ENCODE measurements at regions not wholly inside any gene's neighbourhood (a gene's known extent, or its start where the extent isn't known, plus 50 kb on each side); places are given as distances from the start of the nearest gene placed in this dataset.

- H3K9me3 Mint-ChIP-seq: peaks cover 0 to 4% (median 0%) of the 10 kb centered on the region in 3 donors
- Histone ChIP-seq H3K4me3 (ENCODE audit: control insufficient read depth in 1 of 2, extremely low read depth in 1 of 2, low read length in 1 of 2) (no peak overlapping the region), H3K4me1 (ENCODE audit: control insufficient read depth in 1 of 2, extremely low read depth in 1 of 2, insufficient read depth in 2 of 2, low read length in 2 of 2) (no peaks in the 10 kb centered on the region), H3K27ac (ENCODE audit: low read length) (no peak overlapping the region), H3K36me3 (ENCODE audit: control insufficient read depth in 2 of 2, extremely low read depth in 1 of 2, insufficient read depth in 1 of 2, low read length in 1 of 2) (peaks cover 0 to 2% of the 10 kb centered on the region in 2 donors), H3K27me3 (replicated peaks in 1 of 2; ENCODE audit: control insufficient read depth in 2 of 2, extremely low read depth in 1 of 2, insufficient read depth in 2 of 2, low read length in 1 of 2) (no peaks in the 10 kb centered on the region), H3K9me3 (no peaks in the 10 kb centered on the region)
- ATAC-seq (replicated peaks in 1 of 4): no peak
- no peaks in the 10 kb centered on the region for H3K27me3 Mint-ChIP-seq
- no peaks in the 10 kb centered on the region for H3K4me1 Mint-ChIP-seq
- CTCF ChIA-PET: no interaction called here
- peaks cover 37% of the 10 kb centered on the region for H3K36me3 Mint-ChIP-seq
- no peak overlapping the region for H3K4me3 Mint-ChIP-seq
- WGBS (ENCODE audit: insufficient coverage): no CpG with 5 or more reads among the region's 2 CpGs
- H3K27ac Mint-ChIP-seq: no peak overlapping the region
- no peak for DNase-seq
- POLR2A ChIA-PET: no interaction called here
Observed at GRCh38 chr4:123121241-123121907, 199.0 kb upstream of the NUDT6 start.

- no CpG with 5 or more reads among the region's 1 CpG for WGBS (ENCODE audit: insufficient coverage)
Observed at GRCh38 chr4:123125477-123125876, 203.1 kb upstream of the NUDT6 start.

GRCh38 chr4:123127218-123127617 is 204.8 kb upstream of the NUDT6 start:
- Histone ChIP-seq H3K4me1 (ENCODE audit: control insufficient read depth in 1 of 2, extremely low read depth in 1 of 2, insufficient read depth in 2 of 2, low read length in 2 of 2) (no peaks in the 10 kb centered on the region), H3K27me3 (replicated peaks in 1 of 2; ENCODE audit: control insufficient read depth in 2 of 2, extremely low read depth in 1 of 2, insufficient read depth in 2 of 2, low read length in 1 of 2) (no peaks in the 10 kb centered on the region), H3K36me3 (ENCODE audit: control insufficient read depth in 2 of 2, extremely low read depth in 1 of 2, insufficient read depth in 1 of 2, low read length in 1 of 2) (no peaks in the 10 kb centered on the region), H3K9me3 (no peaks in the 10 kb centered on the region), H3K4me3 (ENCODE audit: control insufficient read depth in 1 of 2, extremely low read depth in 1 of 2, low read length in 1 of 2) (no peak overlapping the region), H3K27ac (ENCODE audit: low read length) (no peak overlapping the region)
- H3K27ac Mint-ChIP-seq: no peak overlapping the region
- H3K36me3 Mint-ChIP-seq: peaks cover 25% of the 10 kb centered on the region
- H3K4me1 Mint-ChIP-seq: no peaks in the 10 kb centered on the region
- no CpG with 5 or more reads among the region's 1 CpG for WGBS (ENCODE audit: insufficient coverage)
- ChIA-PET CTCF (interaction anchor here in 1 of 2 donors (0.8 kb wide), 1 partner anchor 26 kb away, joined by 3 read pairs; no protein-coding TSS in a partner anchor), POLR2A (no interaction called here)
- H3K9me3 Mint-ChIP-seq: no peaks in the 10 kb centered on the region
- no peaks in the 10 kb centered on the region for H3K27me3 Mint-ChIP-seq
- ATAC-seq (replicated peaks in 1 of 4): no peak
- no peak overlapping the region for H3K4me3 Mint-ChIP-seq
- no peak for DNase-seq

More at GRCh38 chr4:123125477-123125876, 203.1 kb upstream of the NUDT6 start:
- ChIA-PET CTCF (no interaction called here), POLR2A (no interaction called here)
- Histone ChIP-seq H3K4me3 (ENCODE audit: control insufficient read depth in 1 of 2, extremely low read depth in 1 of 2, low read length in 1 of 2) (no peak overlapping the region), H3K4me1 (ENCODE audit: control insufficient read depth in 1 of 2, extremely low read depth in 1 of 2, insufficient read depth in 2 of 2, low read length in 2 of 2) (no peaks in the 10 kb centered on the region), H3K9me3 (no peaks in the 10 kb centered on the region), H3K27ac (ENCODE audit: low read length) (no peak overlapping the region), H3K27me3 (replicated peaks in 1 of 2; ENCODE audit: control insufficient read depth in 2 of 2, extremely low read depth in 1 of 2, insufficient read depth in 2 of 2, low read length in 1 of 2) (no peaks in the 10 kb centered on the region), H3K36me3 (ENCODE audit: control insufficient read depth in 2 of 2, extremely low read depth in 1 of 2, insufficient read depth in 1 of 2, low read length in 1 of 2) (peaks cover 0 to 2% of the 10 kb centered on the region in 2 donors)
- no peak overlapping the region for H3K27ac Mint-ChIP-seq
- DNase-seq (no peak), ATAC-seq (replicated peaks in 1 of 4) (no peak)
- H3K27me3 Mint-ChIP-seq: no peaks in the 10 kb centered on the region
- no peak overlapping the region for H3K4me3 Mint-ChIP-seq
- H3K36me3 Mint-ChIP-seq: peaks cover 27% of the 10 kb centered on the region
- H3K9me3 Mint-ChIP-seq: no peaks in the 10 kb centered on the region
- H3K4me1 Mint-ChIP-seq: no peaks in the 10 kb centered on the region

- H3K27ac Mint-ChIP-seq: no peak overlapping the region
- no peak overlapping the region for H3K4me3 Mint-ChIP-seq
- WGBS (ENCODE audit: insufficient coverage): no CpG with 5 or more reads among the region's 2 CpGs
- no peaks in the 10 kb centered on the region for H3K36me3 ChIP-seq (ENCODE audit: control insufficient read depth in 2 of 2, extremely low read depth in 1 of 2, insufficient read depth in 1 of 2, low read length in 1 of 2)
- no peaks in the 10 kb centered on the region for H3K9me3 Mint-ChIP-seq
- H3K4me1 Mint-ChIP-seq: no peaks in the 10 kb centered on the region
- H3K27me3 ChIP-seq (replicated peaks in 1 of 2; ENCODE audit: control insufficient read depth in 2 of 2, extremely low read depth in 1 of 2, insufficient read depth in 2 of 2, low read length in 1 of 2): no peaks in the 10 kb centered on the region
- DNase-seq (no peak), ATAC-seq (replicated peaks in 1 of 4) (no peak)
- peaks cover 28% of the 10 kb centered on the region for H3K36me3 Mint-ChIP-seq
- H3K27me3 Mint-ChIP-seq: no peaks in the 10 kb centered on the region
- H3K4me1 ChIP-seq (ENCODE audit: control insufficient read depth in 1 of 2, extremely low read depth in 1 of 2, insufficient read depth in 2 of 2, low read length in 2 of 2): no peaks in the 10 kb centered on the region
- H3K27ac ChIP-seq (ENCODE audit: low read length): no peak overlapping the region
- ChIA-PET CTCF (interaction anchor here in 1 of 2 donors (0.5 kb wide), 1 partner anchor 394 kb away, joined by 3 read pairs; no protein-coding TSS in a partner anchor), POLR2A (no interaction called here)
- H3K4me3 ChIP-seq (ENCODE audit: control insufficient read depth in 1 of 2, extremely low read depth in 1 of 2, low read length in 1 of 2): no peak overlapping the region
- no peaks in the 10 kb centered on the region for H3K9me3 ChIP-seq
Observed at GRCh38 chr4:123127875-123128274, 205.5 kb upstream of the NUDT6 start.

GRCh38 chr4:123133397-123134050 is 211.1 kb upstream of the NUDT6 start:
- H3K27me3 Mint-ChIP-seq: no peaks in the 10 kb centered on the region
- H3K27ac Mint-ChIP-seq: no peak overlapping the region
- no peaks in the 10 kb centered on the region for H3K9me3 Mint-ChIP-seq
- CTCF ChIA-PET: no interaction called here
- Histone ChIP-seq H3K4me1 (ENCODE audit: control insufficient read depth in 1 of 2, extremely low read depth in 1 of 2, insufficient read depth in 2 of 2, low read length in 2 of 2) (no peaks in the 10 kb centered on the region), H3K36me3 (ENCODE audit: control insufficient read depth in 2 of 2, extremely low read depth in 1 of 2, insufficient read depth in 1 of 2, low read length in 1 of 2) (no peaks in the 10 kb centered on the region), H3K4me3 (ENCODE audit: control insufficient read depth in 1 of 2, extremely low read depth in 1 of 2, low read length in 1 of 2) (no peak overlapping the region), H3K27ac (ENCODE audit: low read length) (no peak overlapping the region), H3K27me3 (replicated peaks in 1 of 2; ENCODE audit: control insufficient read depth in 2 of 2, extremely low read depth in 1 of 2, insufficient read depth in 2 of 2, low read length in 1 of 2) (no peaks in the 10 kb centered on the region), H3K9me3 (no peaks in the 10 kb centered on the region)
- no peaks in the 10 kb centered on the region for H3K4me1 Mint-ChIP-seq
- no CpG with 5 or more reads among the region's 4 CpGs for WGBS (ENCODE audit: insufficient coverage)
- peaks cover 35% of the 10 kb centered on the region for H3K36me3 Mint-ChIP-seq
- H3K4me3 Mint-ChIP-seq: no peak overlapping the region
- ATAC-seq (replicated peaks in 1 of 4) (no peak), DNase-seq (no peak)
- POLR2A ChIA-PET: interaction anchor here (0.5 to 0.6 kb wide), 2 partner anchors 1004 to 1913 kb away, joined by 3 to 4 read pairs; no protein-coding TSS in a partner anchor

GRCh38 chr4:123144616-123145015 is 222.2 kb upstream of the NUDT6 start:
- no peak overlapping the region for H3K27ac Mint-ChIP-seq
- Histone ChIP-seq H3K4me1 (ENCODE audit: control insufficient read depth in 1 of 2, extremely low read depth in 1 of 2, insufficient read depth in 2 of 2, low read length in 2 of 2) (no peaks in the 10 kb centered on the region), H3K36me3 (ENCODE audit: control insufficient read depth in 2 of 2, extremely low read depth in 1 of 2, insufficient read depth in 1 of 2, low read length in 1 of 2) (no peaks in the 10 kb centered on the region), H3K27me3 (replicated peaks in 1 of 2; ENCODE audit: control insufficient read depth in 2 of 2, extremely low read depth in 1 of 2, insufficient read depth in 2 of 2, low read length in 1 of 2) (no peaks in the 10 kb centered on the region), H3K27ac (ENCODE audit: low read length) (no peak overlapping the region), H3K9me3 (no peaks in the 10 kb centered on the region), H3K4me3 (ENCODE audit: control insufficient read depth in 1 of 2, extremely low read depth in 1 of 2, low read length in 1 of 2) (no peak overlapping the region)
- H3K4me1 Mint-ChIP-seq: no peaks in the 10 kb centered on the region
- POLR2A ChIA-PET: no interaction called here
- no peaks in the 10 kb centered on the region for H3K27me3 Mint-ChIP-seq
- peaks cover 44% of the 10 kb centered on the region for H3K36me3 Mint-ChIP-seq
- ATAC-seq (replicated peaks in 1 of 4): no peak
- CTCF ChIA-PET: no interaction called here
- DNase-seq: no peak
- H3K9me3 Mint-ChIP-seq: peaks cover 0 to 3% (median 0%) of the 10 kb centered on the region in 3 donors
- H3K4me3 Mint-ChIP-seq: no peak overlapping the region

Measured in T-cell (primary cell).